ENCODE measurements at regions not wholly inside any gene's neighbourhood (a gene's known extent, or its start where the extent isn't known, plus 50 kb on each side); places are given as distances from the start of the nearest gene placed in this dataset.

GRCh38 chr5:88657906-88658775 is 224.8 kb downstream of the MEF2C start:
- no peak overlapping the region for H3K27ac Mint-ChIP-seq
- no peak for TF ChIP-seq CTCF (IDR thresholded peaks at IDR 0.05)
- DNase-seq: no peak
- H3K9me3 Mint-ChIP-seq: no peaks in the 10 kb centered on the region
- H3K36me3 Mint-ChIP-seq (ENCODE audit: low read depth): no peaks in the 10 kb centered on the region
- peaks cover 13% of the 10 kb centered on the region for H3K27me3 Mint-ChIP-seq (ENCODE audit: insufficient read depth)
- H3K4me3 Mint-ChIP-seq: no peak overlapping the region
- peaks cover 11% of the 10 kb centered on the region; the same call in 1 of the 2 replicates for H3K4me1 Mint-ChIP-seq (ENCODE audit: low read depth)

- Mint-ChIP-seq H3K36me3 (ENCODE audit: low read depth) (no peaks in the 10 kb centered on the region), H3K9me3 (no peaks in the 10 kb centered on the region), H3K27ac (no peak overlapping the region), H3K27me3 (ENCODE audit: insufficient read depth) (peaks cover 13% of the 10 kb centered on the region), H3K4me1 (ENCODE audit: low read depth) (peaks cover 11% of the 10 kb centered on the region; the same call in 1 of the 2 replicates), H3K4me3 (no peak overlapping the region)
- TF ChIP-seq CTCF (IDR thresholded peaks at IDR 0.05): no peak
- DNase-seq: no peak
These were observed 225.8 kb downstream of the MEF2C start for GRCh38 chr5:88657136-88657535.

- DNase-seq: no peak
- Mint-ChIP-seq H3K36me3 (ENCODE audit: low read depth) (no peaks in the 10 kb centered on the region), H3K4me1 (ENCODE audit: low read depth) (peaks cover 9% of the 10 kb centered on the region; the same call in 1 of the 2 replicates), H3K27ac (no peak overlapping the region), H3K9me3 (no peaks in the 10 kb centered on the region), H3K4me3 (no peak overlapping the region), H3K27me3 (ENCODE audit: insufficient read depth) (peaks cover 9% of the 10 kb centered on the region)
- no peak for TF ChIP-seq CTCF (IDR thresholded peaks at IDR 0.05)
These were observed 226.6 kb downstream of the MEF2C start for GRCh38 chr5:88656221-88656950.

GRCh38 chr5:88653471-88653870 is 229.5 kb downstream of the MEF2C start:
- Mint-ChIP-seq H3K9me3 (no peaks in the 10 kb centered on the region), H3K27ac (no peak overlapping the region), H3K27me3 (ENCODE audit: insufficient read depth) (no peaks in the 10 kb centered on the region), H3K36me3 (ENCODE audit: low read depth) (no peaks in the 10 kb centered on the region), H3K4me1 (ENCODE audit: low read depth) (no peaks in the 10 kb centered on the region), H3K4me3 (no peak overlapping the region)
- TF ChIP-seq CTCF (IDR thresholded peaks at IDR 0.05): no peak
- DNase-seq: no peak

GRCh38 chr5:88647901-88648300 is 235.1 kb downstream of the MEF2C start:
- Mint-ChIP-seq H3K36me3 (ENCODE audit: low read depth) (no peaks in the 10 kb centered on the region), H3K4me3 (no peak overlapping the region), H3K4me1 (ENCODE audit: low read depth) (no peaks in the 10 kb centered on the region), H3K27ac (no peak overlapping the region), H3K9me3 (no peaks in the 10 kb centered on the region), H3K27me3 (ENCODE audit: insufficient read depth) (no peaks in the 10 kb centered on the region)
- TF ChIP-seq CTCF (IDR thresholded peaks at IDR 0.05): no peak
- DNase-seq: no peak
